GM12892 (cell line): ENCODE measurements at regions not wholly inside any gene's neighbourhood (a gene's known extent, or its start where the extent isn't known, plus 50 kb on each side); places are given as distances from the start of the nearest gene placed in this dataset.

Experiments
- POLR2A ChIP-seq: IDR thresholded peaks from 2 replicates; pipeline ENCODE4 v1.6.1; 2011; ENCODE audit warnings: low read depth, low read length, control low read depth
- POLR2AphosphoS5 ChIP-seq: IDR thresholded peaks from 2 replicates; pipeline ENCODE4 v1.6.1; 2011; ENCODE audit warnings: low read depth, low read length, control low read depth

GRCh38 chr9:118324706-118325105, 620.5 kb downstream of the TLR4 start:
- TF ChIP-seq POLR2A (no peak), POLR2AphosphoS5 (no peak)
